Fibroblast of skin of right biceps (primary cell): ENCODE measurements at regions not wholly inside any gene's neighbourhood (a gene's known extent, or its start where the extent isn't known, plus 50 kb on each side); places are given as distances from the start of the nearest gene placed in this dataset.

Source experiments
- DNase-seq: peaks from one replicate; pipeline ENCODE4 v3.0.0-alpha.2; 2013

GRCh38 chr2:207463433-207463832 lies 66.3 kb upstream of the CREB1 start:
- no peak for DNase-seq

- DNase-seq: no peak
Measured at GRCh38 chr2:207464007-207464406, 65.8 kb upstream of the CREB1 start.

GRCh38 chr2:207465894-207466293 lies 63.9 kb upstream of the CREB1 start:
- DNase-seq: peak; percentile 41

DNA sequence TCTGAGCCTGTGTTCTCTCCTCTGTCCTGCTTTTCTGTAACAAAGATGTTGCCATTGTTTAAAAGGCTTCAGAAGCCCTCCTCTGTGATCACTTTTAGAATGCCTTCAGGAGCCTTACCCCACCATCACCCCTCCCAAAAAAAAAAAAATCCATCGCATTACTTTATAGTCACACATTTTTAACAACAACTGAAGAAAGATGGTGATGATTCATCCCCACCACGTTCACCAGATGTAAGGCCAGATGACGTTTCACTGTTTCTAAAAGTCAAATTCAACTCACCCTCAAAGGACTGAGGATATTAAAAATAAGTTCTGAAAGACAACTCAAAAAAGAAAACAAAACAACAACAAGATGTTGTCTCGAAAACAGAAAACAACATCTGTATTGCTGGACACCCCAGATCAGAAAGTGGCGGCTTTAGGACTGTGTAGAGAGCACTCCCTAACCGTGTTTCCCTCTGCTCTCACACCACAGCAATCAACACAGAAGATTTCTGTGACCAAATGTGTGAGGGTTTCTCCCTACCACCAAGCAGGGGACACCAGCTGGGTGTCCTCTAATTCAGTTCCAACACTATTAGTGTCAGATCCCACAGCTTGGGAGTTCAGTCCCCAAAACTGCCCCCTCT lies 61.9 kb upstream of the CREB1 start:
- peak; percentile 88 for DNase-seq

GRCh38 chr2:207468488-207468887 lies 61.3 kb upstream of the CREB1 start:
- peak; percentile 61 for DNase-seq

DNA sequence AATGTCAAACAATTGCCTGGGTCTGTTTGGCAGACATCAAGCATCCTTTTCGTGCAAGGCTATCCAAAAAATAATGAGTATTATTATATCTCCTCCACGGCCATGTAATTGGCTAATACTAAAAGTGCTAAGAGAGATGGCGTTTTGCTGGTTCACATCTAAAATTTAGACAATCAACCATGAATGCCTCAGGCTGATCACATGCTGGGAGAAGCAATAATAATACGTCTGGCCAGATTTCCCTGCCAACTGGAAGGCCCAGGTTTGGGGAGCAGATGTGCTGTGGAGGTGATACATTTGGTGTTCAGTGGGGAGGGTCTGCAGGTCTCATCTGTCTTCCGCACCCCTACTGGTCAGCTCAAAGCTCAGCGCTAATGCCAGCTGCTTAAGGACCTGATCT lies 60.3 kb upstream of the CREB1 start:
- no peak for DNase-seq

DNA sequence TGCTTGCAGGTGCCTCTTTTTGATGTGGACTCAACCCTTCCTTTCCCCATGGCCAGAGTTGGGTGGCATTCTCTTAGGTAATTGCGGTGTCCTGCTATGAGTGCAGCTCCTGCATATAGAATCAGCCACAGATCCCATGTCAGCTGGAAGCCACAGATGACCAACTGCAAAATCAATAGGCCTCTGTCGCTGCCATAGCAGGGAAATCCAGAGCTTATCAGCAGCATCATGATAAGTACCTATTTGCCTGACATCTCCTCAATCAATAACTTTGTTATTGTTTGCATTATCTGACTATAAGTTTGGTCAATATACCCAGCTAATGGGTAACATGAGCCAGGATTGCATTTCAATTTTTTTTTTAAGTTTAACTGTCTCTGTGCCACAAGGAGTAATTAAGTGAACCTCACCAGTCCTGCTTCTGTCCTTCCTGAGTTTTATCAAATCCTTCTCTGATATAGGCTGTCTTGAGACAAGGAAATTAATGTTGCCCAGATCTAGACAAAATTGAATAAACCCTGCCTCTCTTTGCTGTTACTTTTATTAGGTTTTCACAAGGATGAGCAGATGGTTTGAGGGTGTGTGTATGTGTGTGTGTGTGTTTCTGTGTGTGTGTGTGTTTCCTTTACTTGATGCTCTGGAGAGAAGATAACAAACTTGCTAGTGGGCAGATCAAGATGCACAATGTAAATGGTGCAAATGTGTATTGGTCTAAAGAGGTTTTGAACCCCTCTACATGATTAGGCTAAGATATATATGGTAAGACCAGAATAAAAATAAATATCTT lies 59.6 kb upstream of the CREB1 start:
- no peak for DNase-seq

GRCh38 chr2:207471261-207471660 lies 58.5 kb upstream of the CREB1 start:
- no peak for DNase-seq

- peak; percentile 40 for DNase-seq
Measured at GRCh38 chr2:207472343-207473048, 57.3 kb upstream of the CREB1 start.

- DNase-seq: peak; percentile 88
Measured at GRCh38 chr2:207473049-207473930, 56.5 kb upstream of the CREB1 start.

GRCh38 chr2:207473931-207474235 lies 55.9 kb upstream of the CREB1 start:
- no peak for DNase-seq

- DNase-seq: peak; percentile 71
Measured at GRCh38 chr2:207474863-207475485, 54.8 kb upstream of the CREB1 start.

- DNase-seq: peak; percentile 41
Measured at GRCh38 chr2:207475546-207475945, 54.2 kb upstream of the CREB1 start.

DNA sequence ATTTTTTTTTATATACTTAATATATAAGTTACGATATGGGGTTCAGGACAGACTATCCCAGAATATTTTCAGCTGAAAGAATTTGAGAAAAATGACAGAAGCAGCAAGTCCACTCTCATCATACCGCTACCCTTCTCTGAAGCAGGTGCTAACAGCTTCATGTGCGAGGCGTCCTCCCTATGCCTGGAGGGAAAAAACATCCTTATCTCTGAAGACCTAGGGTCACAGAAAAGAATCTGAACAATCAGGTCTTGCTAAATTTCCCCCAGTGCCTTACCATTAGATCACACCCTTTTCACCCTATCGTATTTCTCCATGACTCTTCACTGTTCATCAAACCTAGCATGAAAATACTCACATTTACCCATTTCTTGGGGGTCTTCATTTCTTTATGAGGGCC lies 51.9 kb upstream of the CREB1 start:
- DNase-seq: no peak

GRCh38 chr2:207478572-207478971 lies 51.2 kb upstream of the CREB1 start:
- DNase-seq: no peak

GRCh38 chr2:207479198-207479785 lies 50.5 kb upstream of the CREB1 start:
- DNase-seq: peak; percentile 47
